ENCODE measurements at regions not wholly inside any gene's neighbourhood (a gene's known extent, or its start where the extent isn't known, plus 50 kb on each side); places are given as distances from the start of the nearest gene placed in this dataset.

DNA sequence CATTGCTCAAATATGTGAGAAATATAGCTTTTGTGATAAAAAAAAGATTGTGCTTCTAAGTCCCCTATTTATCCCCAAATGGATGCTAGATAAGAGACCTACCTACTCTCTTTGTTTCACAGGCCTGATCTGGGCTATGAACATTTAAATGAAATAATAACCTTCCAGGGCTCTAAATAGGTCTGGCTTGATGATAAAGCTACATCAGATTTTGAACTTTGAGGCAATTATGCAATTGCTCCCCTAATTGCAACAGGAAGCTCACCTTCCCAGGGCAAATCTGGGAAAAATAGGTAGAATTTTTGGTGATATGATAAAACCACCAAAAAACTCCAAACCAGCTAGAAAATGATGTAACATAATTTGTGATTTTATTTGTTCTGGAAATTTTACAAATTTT lies 624.5 kb downstream of the PKHD1 start:
- TF ChIP-seq, protein P1, sequence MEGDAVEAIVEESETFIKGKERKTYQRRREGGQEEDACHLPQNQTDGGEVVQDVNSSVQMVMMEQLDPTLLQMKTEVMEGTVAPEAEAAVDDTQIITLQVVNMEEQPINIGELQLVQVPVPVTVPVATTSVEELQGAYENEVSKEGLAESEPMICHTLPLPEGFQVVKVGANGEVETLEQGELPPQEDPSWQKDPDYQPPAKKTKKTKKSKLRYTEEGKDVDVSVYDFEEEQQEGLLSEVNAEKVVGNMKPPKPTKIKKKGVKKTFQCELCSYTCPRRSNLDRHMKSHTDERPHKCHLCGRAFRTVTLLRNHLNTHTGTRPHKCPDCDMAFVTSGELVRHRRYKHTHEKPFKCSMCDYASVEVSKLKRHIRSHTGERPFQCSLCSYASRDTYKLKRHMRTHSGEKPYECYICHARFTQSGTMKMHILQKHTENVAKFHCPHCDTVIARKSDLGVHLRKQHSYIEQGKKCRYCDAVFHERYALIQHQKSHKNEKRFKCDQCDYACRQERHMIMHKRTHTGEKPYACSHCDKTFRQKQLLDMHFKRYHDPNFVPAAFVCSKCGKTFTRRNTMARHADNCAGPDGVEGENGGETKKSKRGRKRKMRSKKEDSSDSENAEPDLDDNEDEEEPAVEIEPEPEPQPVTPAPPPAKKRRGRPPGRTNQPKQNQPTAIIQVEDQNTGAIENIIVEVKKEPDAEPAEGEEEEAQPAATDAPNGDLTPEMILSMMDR (conservative IDR thresholded peaks at IDR 0.05): no peak
- no peak for TF ChIP-seq EZH2 (IDR thresholded peaks at IDR 0.05; ENCODE audit: low read depth)
